IMR-90 (cell line): ENCODE measurements at regions not wholly inside any gene's neighbourhood (a gene's known extent, or its start where the extent isn't known, plus 50 kb on each side); places are given as distances from the start of the nearest gene placed in this dataset.

Experiments used
- ATAC-seq: fragments of 200-7000 bp; cut with Tn5 transposase; 2 replicates; pipeline ENCODE4 v1.9.1; 2020; ENCODE audit warnings: low read depth, mild to moderate bottlenecking, moderate library complexity
- BruUV-seq: library from RNA; stranded (reverse); fragments of 400-500 nt; replicated peaks from 2 replicates; lab custom pipeline; 2021; lab: Mats Ljungman, UMichigan
- CTCF ChIA-PET: fragments of 300-600 bp; formaldehyde crosslinking; extraction: SDS; loops from one replicate; lab custom pipeline; 2021; ENCODE audit warnings: antibody characterized with exemption; lab: Yijun Ruan, JAX
- POLR2A ChIA-PET: fragments of 300-600 bp; sonication (Branson Sonifier 250); formaldehyde crosslinking; loops from one replicate; lab custom pipeline; 2022; ENCODE audit warnings: antibody characterized with exemption; ENCODE audit not compliant: unreplicated experiment; lab: Charles Lee
- DNase-seq: peaks from one replicate; pipeline ENCODE4 v3.0.0; 2013
- H2AFZ ChIP-seq: replicated peaks from 2 replicates; pipeline ENCODE3; 2013; ENCODE audit warnings: low read length, mild to moderate bottlenecking; ENCODE audit not compliant: poor library complexity
- H2AK5ac ChIP-seq: 2 replicates; pipeline ENCODE4 v1.6.1; 2013; ENCODE audit warnings: low read depth, low read length, inconsistent platforms
- H2AK9ac ChIP-seq: replicated peaks from 2 replicates; pipeline ENCODE3; 2013; ENCODE audit warnings: mild to moderate bottlenecking, low read depth, low read length, moderate library complexity; ENCODE audit not compliant: poor library complexity
- H2BK120ac ChIP-seq: 2 replicates; pipeline ENCODE4 v1.6.1; 2013; ENCODE audit warnings: low read depth, low read length, inconsistent platforms
- H2BK15ac ChIP-seq: 3 replicates; pipeline ENCODE4 v1.6.1; 2013; ENCODE audit warnings: low read depth, low read length, inconsistent platforms
- H2BK20ac ChIP-seq: 2 replicates; pipeline ENCODE4 v1.6.1; 2013; ENCODE audit warnings: low read depth, mild to moderate bottlenecking, inconsistent platforms, low read length, moderate library complexity
- H2BK5ac ChIP-seq: 2 replicates; pipeline ENCODE4 v1.6.1; 2013; ENCODE audit warnings: mild to moderate bottlenecking, low read depth, low read length, inconsistent platforms; ENCODE audit not compliant: poor library complexity, severe bottlenecking
- H3K14ac ChIP-seq: replicated peaks from 2 replicates; pipeline ENCODE4 v1.6.1; 2013; ENCODE audit warnings: low read depth, low read length, inconsistent platforms
- H3K18ac ChIP-seq: 2 replicates; pipeline ENCODE4 v1.6.1; 2013; ENCODE audit warnings: low read depth, low read length, control low read depth
- H3K23ac ChIP-seq: 2 replicates; pipeline ENCODE4 v1.6.1; 2013; ENCODE audit warnings: low read depth, low read length, inconsistent platforms
- H3K27ac ChIP-seq: 2 replicates; pipeline ENCODE4 v1.5.1; 2013; ENCODE audit warnings: mild to moderate bottlenecking, control low read depth, low read length; ENCODE audit not compliant: insufficient read depth
- H3K27me3 ChIP-seq: 2 replicates; pipeline ENCODE4 v1.6.1; 2013; ENCODE audit warnings: low read length; ENCODE audit not compliant: control insufficient read depth, insufficient read depth
- H3K36me3 ChIP-seq: 2 replicates; pipeline ENCODE4 v1.6.1; 2013; ENCODE audit warnings: low read length, mixed read lengths; ENCODE audit not compliant: control insufficient read depth, insufficient read depth
- H3K4ac ChIP-seq: 2 replicates; pipeline ENCODE4 v1.6.1; 2013; ENCODE audit warnings: low read depth, low read length, inconsistent platforms
- H3K4me1 ChIP-seq: 2 replicates; pipeline ENCODE4 v1.6.1; 2013; ENCODE audit warnings: low read length, mixed read lengths; ENCODE audit not compliant: control insufficient read depth, insufficient read depth
- H3K4me2 ChIP-seq: 2 replicates; pipeline ENCODE4 v1.6.1; 2013; ENCODE audit warnings: low read depth, mild to moderate bottlenecking, control low read depth, low read length, moderate library complexity
- H3K4me3 ChIP-seq: 2 replicates; pipeline ENCODE4 v1.5.1; 2013; ENCODE audit warnings: low read depth, mild to moderate bottlenecking, control low read depth, low read length, moderate library complexity; ENCODE audit not compliant: insufficient read depth
- H3K56ac ChIP-seq: 2 replicates; pipeline ENCODE4 v1.6.1; 2013; ENCODE audit warnings: low read length, inconsistent platforms; ENCODE audit not compliant: insufficient read depth; ENCODE audit errors: extremely low read depth
- H3K79me1 ChIP-seq, 2 experiments: 2 replicates each; pipeline ENCODE4 v1.6.1; 2013; ENCODE audit warnings: low read length in 2 of 2, inconsistent platforms in 1 of 2, low read depth in 1 of 2
- H3K9ac ChIP-seq: 2 replicates; pipeline ENCODE4 v1.6.1; 2013; ENCODE audit warnings: low read depth, low read length, control low read depth
- H3K9me1 ChIP-seq: 2 replicates; pipeline ENCODE4 v1.6.1; 2013; ENCODE audit warnings: low read length, inconsistent platforms; ENCODE audit not compliant: insufficient read depth
- H3K9me3 ChIP-seq: 2 replicates; pipeline ENCODE4 v1.6.1; 2013; ENCODE audit warnings: low read length; ENCODE audit not compliant: control insufficient read depth, insufficient read depth
- H4K20me1 ChIP-seq: 2 replicates; pipeline ENCODE4 v1.6.1; 2013; ENCODE audit warnings: low read length, inconsistent platforms; ENCODE audit not compliant: insufficient read depth
- H4K5ac ChIP-seq: 2 replicates; pipeline ENCODE4 v1.6.1; 2013; ENCODE audit warnings: mild to moderate bottlenecking, low read depth, low read length, control low read depth
- H4K8ac ChIP-seq, 2 experiments: 2 replicates each; pipeline ENCODE4 v1.6.1; 2013; ENCODE audit warnings: low read depth in 2 of 2, low read length in 2 of 2, control low read depth in 1 of 2, inconsistent platforms in 1 of 2
- H4K91ac ChIP-seq: 2 replicates; pipeline ENCODE4 v1.6.1; 2013; ENCODE audit warnings: low read depth, low read length, inconsistent platforms; ENCODE audit not compliant: insufficient read depth
- BHLHE40 ChIP-seq: fragments of 150-350 bp; IDR thresholded peaks from 2 replicates; pipeline ENCODE4 v1.6.1; 2016; ENCODE audit warnings: mild to moderate bottlenecking, low read depth, low read length
- CEBPB ChIP-seq: IDR thresholded peaks from 2 replicates; pipeline ENCODE4 v1.6.1; 2012; ENCODE audit warnings: low read depth, low read length, improper control_type of control experiment
- CHD1 ChIP-seq: IDR thresholded peaks from 2 replicates; pipeline ENCODE4 v1.6.1; 2012; ENCODE audit warnings: low read depth, low read length, improper control_type of control experiment
- CTCF ChIP-seq: conservative IDR thresholded peaks from 2 replicates; pipeline ENCODE4 v1.5.1; 2012; ENCODE audit warnings: mild to moderate bottlenecking, low read depth, low read length, improper control_type of control experiment
- ELK1 ChIP-seq: fragments of 150-350 bp; IDR thresholded peaks from 2 replicates; pipeline ENCODE4 v1.6.1; 2016; ENCODE audit warnings: low read depth, mild to moderate bottlenecking, low read length, moderate library complexity, borderline replicate concordance
- FOS ChIP-seq: fragments of 150-350 bp; IDR thresholded peaks from 2 replicates; pipeline ENCODE4 v1.6.1; 2016; ENCODE audit warnings: low read depth, low read length
- MAFK ChIP-seq: IDR thresholded peaks from 2 replicates; pipeline ENCODE4 v1.6.1; 2012; ENCODE audit warnings: low read depth, low read length, improper control_type of control experiment
- MAZ ChIP-seq: IDR thresholded peaks from 2 replicates; pipeline ENCODE4 v1.6.1; 2012; ENCODE audit warnings: low read depth, mild to moderate bottlenecking, low read length, improper control_type of control experiment, moderate library complexity, borderline replicate concordance
- MXI1 ChIP-seq: IDR thresholded peaks from 2 replicates; pipeline ENCODE4 v1.6.1; 2012; ENCODE audit warnings: low read depth, mild to moderate bottlenecking, low read length, moderate library complexity, borderline replicate concordance
- NFE2L2 ChIP-seq: fragments of 150-350 bp; IDR thresholded peaks from 2 replicates; pipeline ENCODE4 v1.6.1; 2016; ENCODE audit warnings: low read depth, mild to moderate bottlenecking, low read length
- POLR2A ChIP-seq: IDR thresholded peaks from 2 replicates; pipeline ENCODE4 v1.6.1; 2012; ENCODE audit warnings: mild to moderate bottlenecking, low read depth, low read length
- RAD21 ChIP-seq: IDR thresholded peaks from 2 replicates; pipeline ENCODE4 v1.6.1; 2012; ENCODE audit warnings: low read length, improper control_type of control experiment
- RCOR1 ChIP-seq: IDR thresholded peaks from 2 replicates; pipeline ENCODE4 v1.6.1; 2012; ENCODE audit warnings: mild to moderate bottlenecking, low read length, improper control_type of control experiment; ENCODE audit not compliant: insufficient replicate concordance
- RFX5 ChIP-seq: IDR thresholded peaks from 2 replicates; pipeline ENCODE4 v1.8.0; 2012; ENCODE audit warnings: low read depth, mild to moderate bottlenecking, low read length, moderate library complexity
- SMC3 ChIP-seq: fragments of 150-350 bp; IDR thresholded peaks from 2 replicates; pipeline ENCODE4 v1.6.1; 2016; ENCODE audit warnings: low read depth, mild to moderate bottlenecking, antibody characterized with exemption, low read length, moderate library complexity
- USF2 ChIP-seq: fragments of 150-350 bp; IDR thresholded peaks from 2 replicates; pipeline ENCODE4 v1.6.1; 2017; ENCODE audit warnings: mild to moderate bottlenecking, antibody characterized with exemption, low read length, low read depth
- WGBS, 2 experiments: methylation state at CpG; one replicate each; pipeline versions ENCODE4 v1.1.5 to v1.1.7; 2013; ENCODE audit warnings: missing lambda C conversion rate in 2 of 2; ENCODE audit not compliant: insufficient read length in 1 of 2; ENCODE audit errors: extremely low coverage in 2 of 2; 5-methylcytosine and 5-hydroxymethylcytosine counted together
- dilution Hi-C: fragments of 300-500 bp; cut with HindIII; formaldehyde crosslinking; loops from one replicate; pipeline ENCODE4 v1.14.3; 2018; ENCODE audit warnings: low sequenced_read_pairs; ENCODE audit not compliant: unreplicated experiment
- in situ Hi-C: fragments of 300-500 bp; cut with MboI; formaldehyde crosslinking; loops from 3 replicates; pipeline ENCODE4 v1.14.3; 2019; ENCODE audit warnings: low sequenced_read_pairs, inconsistent platforms, mixed read lengths
- intact Hi-C: fragments of 100-400 bp; cut with micrococcal nuclease; formaldehyde crosslinking; loops from 2 replicates; pipeline ENCODE4 v1.10.0; 2022

GRCh38 chr1:30028283-30028682, 695.1 kb downstream of the MATN1 start:
- Histone ChIP-seq H3K9me3 (no peaks in the 10 kb centered on the region), H3K56ac (no peak overlapping the region), H2BK5ac (no peak overlapping the region), H2AK9ac (no peak overlapping the region), H4K91ac (no peak overlapping the region), H3K9ac (no peak overlapping the region), H2BK20ac (no peak overlapping the region), H2BK120ac (no peak overlapping the region), H2AK5ac (no peak overlapping the region), H2AFZ (no peak overlapping the region), H3K9me1 (no peaks in the 10 kb centered on the region), H3K4me3 (no peak overlapping the region), H3K23ac (no peak overlapping the region), H4K20me1 (no peaks in the 10 kb centered on the region), H4K5ac (no peak overlapping the region), H3K18ac (no peak overlapping the region), H3K14ac (no peak overlapping the region), H4K8ac (no peak overlapping the region), H3K79me1 (no peaks in the 10 kb centered on the region), H3K4ac (no peak overlapping the region), H2BK15ac (no peak overlapping the region), H3K4me2 (no peak overlapping the region), H3K36me3 (no peaks in the 10 kb centered on the region), H3K4me1 (no peaks in the 10 kb centered on the region), H3K27ac (no peak overlapping the region), H3K27me3 (no peaks in the 10 kb centered on the region)
- no peak for TF ChIP-seq FOS
- TF ChIP-seq MAZ = no peak
- no peak for TF ChIP-seq USF2
- TF ChIP-seq RFX5 = no peak
- TF ChIP-seq CHD1 = no peak
- no peak for TF ChIP-seq BHLHE40
- no peak for TF ChIP-seq CTCF
- TF ChIP-seq ELK1 = no peak
- TF ChIP-seq MAFK = no peak
- no peak for TF ChIP-seq CEBPB
- no peak for TF ChIP-seq POLR2A
- TF ChIP-seq MXI1 = no peak
- TF ChIP-seq RCOR1 = no peak
- no peak for TF ChIP-seq NFE2L2
- no peak for TF ChIP-seq SMC3
- no peak for TF ChIP-seq RAD21
- ChIA-PET POLR2A (no interaction called here), CTCF (no interaction called here)
- intact Hi-C loops (no loop called here), dilution Hi-C loops (no loop called here), in situ Hi-C loops (no loop called here)
- no CpG with 5 or more reads among the region's 2 CpGs for WGBS, 2 experiments
- ATAC-seq (no peak), DNase-seq (no peak)
- BruUV-seq = no TSS peak
